ENCODE measurements at regions not wholly inside any gene's neighbourhood (a gene's known extent, or its start where the extent isn't known, plus 50 kb on each side); places are given as distances from the start of the nearest gene placed in this dataset.

GRCh38 chr2:238706163-238706562, 141.7 kb upstream of the TWIST2 start:
- Histone ChIP-seq H3K4me3 (ENCODE audit: low read length in 2 of 2) (no peak overlapping the region), H3K27me3 (ENCODE audit: control insufficient read depth in 1 of 2, insufficient read depth in 2 of 2, low read length in 2 of 2) (no peaks in the 10 kb centered on the region), H3K9ac (ENCODE audit: low read length in 2 of 2) (no peak overlapping the region), H3K27ac (ENCODE audit: low read length) (no peak overlapping the region), H3K9me3 (ENCODE audit: control insufficient read depth in 2 of 2, low read length in 2 of 2) (no peaks in the 10 kb centered on the region), H3K36me3 (ENCODE audit: control insufficient read depth in 2 of 2, insufficient read depth in 2 of 2, low read length in 2 of 2) (no peaks in the 10 kb centered on the region), H3K4me1 (ENCODE audit: control insufficient read depth, insufficient read depth, low read length) (peaks cover 28% of the 10 kb centered on the region)

- Histone ChIP-seq H3K4me3 (ENCODE audit: low read length in 2 of 2) (no peak overlapping the region), H3K4me1 (ENCODE audit: control insufficient read depth, insufficient read depth, low read length) (peaks cover 23% of the 10 kb centered on the region), H3K27ac (ENCODE audit: low read length) (no peak overlapping the region), H3K36me3 (ENCODE audit: control insufficient read depth in 2 of 2, insufficient read depth in 2 of 2, low read length in 2 of 2) (no peaks in the 10 kb centered on the region), H3K9ac (ENCODE audit: low read length in 2 of 2) (no peak overlapping the region), H3K9me3 (ENCODE audit: control insufficient read depth in 2 of 2, low read length in 2 of 2) (no peaks in the 10 kb centered on the region), H3K27me3 (ENCODE audit: control insufficient read depth in 1 of 2, insufficient read depth in 2 of 2, low read length in 2 of 2) (no peaks in the 10 kb centered on the region)
Observed at GRCh38 chr2:238706673-238707072, 141.2 kb upstream of the TWIST2 start.

- peaks cover 21% of the 10 kb centered on the region for H3K4me1 ChIP-seq (ENCODE audit: control insufficient read depth, insufficient read depth, low read length)
- no peak overlapping the region for H3K4me3 ChIP-seq (ENCODE audit: low read length in 2 of 2)
- H3K27ac ChIP-seq (ENCODE audit: low read length) = peak overlapping the region; percentile 53
- H3K27me3 ChIP-seq (ENCODE audit: control insufficient read depth in 1 of 2, insufficient read depth in 2 of 2, low read length in 2 of 2) = no peaks in the 10 kb centered on the region
- no peaks in the 10 kb centered on the region for H3K9me3 ChIP-seq (ENCODE audit: control insufficient read depth in 2 of 2, low read length in 2 of 2)
- H3K9ac ChIP-seq (ENCODE audit: low read length in 2 of 2) = no peak overlapping the region
- H3K36me3 ChIP-seq (ENCODE audit: control insufficient read depth in 2 of 2, insufficient read depth in 2 of 2, low read length in 2 of 2) = no peaks in the 10 kb centered on the region
Observed at GRCh38 chr2:238709325-238710025, 138.4 kb upstream of the TWIST2 start.

- peaks cover 22% of the 10 kb centered on the region for H3K4me1 ChIP-seq (ENCODE audit: control insufficient read depth, insufficient read depth, low read length)
- H3K27ac ChIP-seq (ENCODE audit: low read length) = peak overlapping the region; percentile 53
- no peaks in the 10 kb centered on the region for H3K9me3 ChIP-seq (ENCODE audit: control insufficient read depth in 2 of 2, low read length in 2 of 2)
- no peaks in the 10 kb centered on the region for H3K36me3 ChIP-seq (ENCODE audit: control insufficient read depth in 2 of 2, insufficient read depth in 2 of 2, low read length in 2 of 2)
- no peaks in the 10 kb centered on the region for H3K27me3 ChIP-seq (ENCODE audit: control insufficient read depth in 1 of 2, insufficient read depth in 2 of 2, low read length in 2 of 2)
- no peak overlapping the region for H3K4me3 ChIP-seq (ENCODE audit: low read length in 2 of 2)
- no peak overlapping the region for H3K9ac ChIP-seq (ENCODE audit: low read length in 2 of 2)
Observed at GRCh38 chr2:238710032-238710735, 137.7 kb upstream of the TWIST2 start.

GRCh38 chr2:238710787-238711186, 137.1 kb upstream of the TWIST2 start:
- Histone ChIP-seq H3K27ac (ENCODE audit: low read length) (no peak overlapping the region), H3K4me1 (ENCODE audit: control insufficient read depth, insufficient read depth, low read length) (peaks cover 22% of the 10 kb centered on the region), H3K36me3 (ENCODE audit: control insufficient read depth in 2 of 2, insufficient read depth in 2 of 2, low read length in 2 of 2) (no peaks in the 10 kb centered on the region), H3K9me3 (ENCODE audit: control insufficient read depth in 2 of 2, low read length in 2 of 2) (no peaks in the 10 kb centered on the region), H3K4me3 (ENCODE audit: low read length in 2 of 2) (no peak overlapping the region), H3K27me3 (ENCODE audit: control insufficient read depth in 1 of 2, insufficient read depth in 2 of 2, low read length in 2 of 2) (no peaks in the 10 kb centered on the region), H3K9ac (ENCODE audit: low read length in 2 of 2) (peak overlapping the region in 1 of 2 donors; percentile 11)

- Histone ChIP-seq H3K9ac (ENCODE audit: low read length in 2 of 2) (no peak overlapping the region), H3K4me3 (ENCODE audit: low read length in 2 of 2) (no peak overlapping the region), H3K9me3 (ENCODE audit: control insufficient read depth in 2 of 2, low read length in 2 of 2) (no peaks in the 10 kb centered on the region), H3K4me1 (ENCODE audit: control insufficient read depth, insufficient read depth, low read length) (peaks cover 22% of the 10 kb centered on the region), H3K27ac (ENCODE audit: low read length) (no peak overlapping the region), H3K27me3 (ENCODE audit: control insufficient read depth in 1 of 2, insufficient read depth in 2 of 2, low read length in 2 of 2) (no peaks in the 10 kb centered on the region), H3K36me3 (ENCODE audit: control insufficient read depth in 2 of 2, insufficient read depth in 2 of 2, low read length in 2 of 2) (no peaks in the 10 kb centered on the region)
Observed at GRCh38 chr2:238711346-238711745, 136.5 kb upstream of the TWIST2 start.

GRCh38 chr2:238712011-238712410, 135.9 kb upstream of the TWIST2 start:
- no peak overlapping the region for H3K4me3 ChIP-seq (ENCODE audit: low read length in 2 of 2)
- H3K36me3 ChIP-seq (ENCODE audit: control insufficient read depth in 2 of 2, insufficient read depth in 2 of 2, low read length in 2 of 2) = no peaks in the 10 kb centered on the region
- H3K27me3 ChIP-seq (ENCODE audit: control insufficient read depth in 1 of 2, insufficient read depth in 2 of 2, low read length in 2 of 2) = no peaks in the 10 kb centered on the region
- H3K9me3 ChIP-seq (ENCODE audit: control insufficient read depth in 2 of 2, low read length in 2 of 2) = no peaks in the 10 kb centered on the region
- H3K27ac ChIP-seq (ENCODE audit: low read length) = no peak overlapping the region
- H3K4me1 ChIP-seq (ENCODE audit: control insufficient read depth, insufficient read depth, low read length) = peaks cover 22% of the 10 kb centered on the region
- H3K9ac ChIP-seq (ENCODE audit: low read length in 2 of 2) = no peak overlapping the region

GRCh38 chr2:238713198-238713826, 134.6 kb upstream of the TWIST2 start:
- Histone ChIP-seq H3K36me3 (ENCODE audit: control insufficient read depth in 2 of 2, insufficient read depth in 2 of 2, low read length in 2 of 2) (no peaks in the 10 kb centered on the region), H3K27ac (ENCODE audit: low read length) (peak overlapping the region; percentile 64), H3K4me1 (ENCODE audit: control insufficient read depth, insufficient read depth, low read length) (peaks cover 22% of the 10 kb centered on the region), H3K9ac (ENCODE audit: low read length in 2 of 2) (peak overlapping the region in 1 of 2 donors; percentile 8), H3K4me3 (ENCODE audit: low read length in 2 of 2) (no peak overlapping the region), H3K9me3 (ENCODE audit: control insufficient read depth in 2 of 2, low read length in 2 of 2) (no peaks in the 10 kb centered on the region), H3K27me3 (ENCODE audit: control insufficient read depth in 1 of 2, insufficient read depth in 2 of 2, low read length in 2 of 2) (no peaks in the 10 kb centered on the region)

- Histone ChIP-seq H3K4me3 (ENCODE audit: low read length in 2 of 2) (peak overlapping the region in 1 of 2 donors; percentile 52), H3K9me3 (ENCODE audit: control insufficient read depth in 2 of 2, low read length in 2 of 2) (no peaks in the 10 kb centered on the region), H3K4me1 (ENCODE audit: control insufficient read depth, insufficient read depth, low read length) (peaks cover 22% of the 10 kb centered on the region), H3K27ac (ENCODE audit: low read length) (peak overlapping the region; percentile 64), H3K36me3 (ENCODE audit: control insufficient read depth in 2 of 2, insufficient read depth in 2 of 2, low read length in 2 of 2) (no peaks in the 10 kb centered on the region), H3K9ac (ENCODE audit: low read length in 2 of 2) (peak overlapping the region; percentile 5 to 8), H3K27me3 (ENCODE audit: control insufficient read depth in 1 of 2, insufficient read depth in 2 of 2, low read length in 2 of 2) (no peaks in the 10 kb centered on the region)
Observed at GRCh38 chr2:238714038-238714528, 133.8 kb upstream of the TWIST2 start.

GRCh38 chr2:238716171-238716570, 131.7 kb upstream of the TWIST2 start:
- H3K9ac ChIP-seq (ENCODE audit: low read length in 2 of 2) = no peak overlapping the region
- no peaks in the 10 kb centered on the region for H3K27me3 ChIP-seq (ENCODE audit: control insufficient read depth in 1 of 2, insufficient read depth in 2 of 2, low read length in 2 of 2)
- no peaks in the 10 kb centered on the region for H3K9me3 ChIP-seq (ENCODE audit: control insufficient read depth in 2 of 2, low read length in 2 of 2)
- peaks cover 11% of the 10 kb centered on the region for H3K4me1 ChIP-seq (ENCODE audit: control insufficient read depth, insufficient read depth, low read length)
- H3K36me3 ChIP-seq (ENCODE audit: control insufficient read depth in 2 of 2, insufficient read depth in 2 of 2, low read length in 2 of 2) = no peaks in the 10 kb centered on the region
- no peak overlapping the region for H3K4me3 ChIP-seq (ENCODE audit: low read length in 2 of 2)
- H3K27ac ChIP-seq (ENCODE audit: low read length) = no peak overlapping the region
